HG02763 (cell line): ENCODE measurements at regions not wholly inside any gene's neighbourhood (a gene's known extent, or its start where the extent isn't known, plus 50 kb on each side); places are given as distances from the start of the nearest gene placed in this dataset.

Source experiments
- ATAC-seq: cut with Tn5 transposase; IDR thresholded peaks from one replicate; pipeline ENCODE4 v1.9.1; 2021; ENCODE audit warnings: mild to moderate bottlenecking, moderate library complexity; ENCODE audit not compliant: unreplicated experiment

DNA sequence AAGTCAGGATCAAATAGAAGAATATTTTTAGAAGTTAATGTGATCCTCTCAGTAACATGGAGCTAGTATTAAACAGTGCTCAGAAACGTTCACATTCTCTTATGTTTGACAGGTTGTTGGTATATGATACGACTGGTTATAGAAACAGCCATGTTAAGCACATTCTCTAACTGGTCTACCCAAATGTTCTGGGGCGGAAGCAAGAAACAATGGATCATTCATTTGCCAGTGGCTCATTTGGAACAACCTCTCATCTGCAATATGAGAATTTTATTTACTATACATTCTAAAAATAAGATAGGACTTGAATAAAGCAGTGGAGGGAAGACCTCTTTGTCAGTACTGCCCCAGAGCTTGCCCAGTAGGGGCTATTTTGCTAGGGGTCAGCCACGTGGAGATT, 167.1 kb upstream of the FAM98A start:
- ATAC-seq: no peak

GRCh38 chr2:33765122-33765521, 166.0 kb upstream of the FAM98A start:
- ATAC-seq: no peak

- no peak for ATAC-seq
Observed at GRCh38 chr2:33764551-33764950, 165.5 kb upstream of the FAM98A start.

DNA sequence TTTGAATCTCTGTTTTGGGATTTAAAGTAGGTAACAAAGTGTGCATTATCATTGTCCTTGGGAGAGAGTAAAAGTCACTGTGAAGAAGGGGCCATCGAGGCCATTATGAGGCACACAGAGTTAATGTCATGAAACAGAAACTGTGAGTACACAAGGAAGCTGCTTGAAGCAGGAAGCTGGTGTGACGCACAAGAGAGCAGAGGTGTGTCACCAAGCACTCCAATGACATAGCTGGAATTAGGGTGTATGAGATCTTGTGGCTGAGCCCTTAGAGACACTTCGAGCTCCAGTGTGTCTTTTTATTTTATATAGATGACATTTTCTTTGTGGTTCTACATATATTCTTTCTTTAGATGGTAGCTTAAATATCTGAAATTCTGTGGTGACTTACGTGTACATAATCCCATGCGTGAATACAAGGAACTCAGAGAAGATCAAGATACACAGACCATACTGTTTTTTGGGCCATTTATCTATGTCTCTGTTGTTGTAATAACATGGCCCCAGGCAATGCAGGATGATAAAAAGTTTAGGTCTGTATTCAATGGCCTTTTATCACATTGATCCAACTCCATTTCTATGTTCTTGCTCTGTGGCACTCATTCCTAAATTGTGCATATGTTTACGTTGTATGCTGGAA, 164.7 kb upstream of the FAM98A start:
- no peak for ATAC-seq

DNA sequence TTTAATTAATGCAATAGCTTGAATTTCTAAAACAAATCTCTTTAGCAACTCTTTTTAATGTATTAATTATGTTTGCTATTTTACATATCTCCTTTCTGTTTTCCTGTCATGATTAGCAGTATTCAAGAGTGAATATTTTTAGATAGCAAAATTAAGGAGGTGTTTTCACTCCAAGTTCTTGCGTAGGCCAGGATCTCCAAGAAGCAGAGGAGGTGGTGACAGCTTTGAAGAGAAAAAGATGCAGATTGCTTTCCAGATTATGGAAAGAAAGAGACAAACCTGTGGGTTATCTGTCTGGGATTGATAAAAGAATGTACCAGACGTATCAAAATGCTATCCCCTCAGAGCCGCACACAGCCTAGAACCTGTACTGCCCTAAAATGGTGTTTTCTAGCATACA, 163.5 kb upstream of the FAM98A start:
- ATAC-seq: no peak

- ATAC-seq: no peak
Observed at GRCh38 chr2:33746208-33746800, 147.2 kb upstream of the FAM98A start.

DNA sequence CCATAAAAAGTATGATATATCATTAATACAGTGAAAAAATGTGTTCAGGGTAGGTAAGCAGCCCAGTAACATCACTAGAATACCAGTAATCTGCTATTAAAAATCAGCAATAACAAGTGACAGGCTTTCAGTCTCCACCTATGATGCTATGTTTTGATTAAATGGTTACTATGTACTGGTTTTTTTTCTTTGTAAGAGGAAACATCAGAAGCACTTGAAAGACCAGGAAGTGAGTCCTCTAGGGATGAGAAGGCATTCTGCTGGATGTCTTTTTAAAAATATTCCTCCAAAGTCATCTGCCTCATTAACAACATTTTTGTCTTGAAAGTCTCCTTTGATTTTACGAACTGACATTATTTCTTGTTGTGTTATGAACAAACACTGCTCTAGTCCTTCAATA, 136.0 kb upstream of the FAM98A start:
- no peak for ATAC-seq

DNA sequence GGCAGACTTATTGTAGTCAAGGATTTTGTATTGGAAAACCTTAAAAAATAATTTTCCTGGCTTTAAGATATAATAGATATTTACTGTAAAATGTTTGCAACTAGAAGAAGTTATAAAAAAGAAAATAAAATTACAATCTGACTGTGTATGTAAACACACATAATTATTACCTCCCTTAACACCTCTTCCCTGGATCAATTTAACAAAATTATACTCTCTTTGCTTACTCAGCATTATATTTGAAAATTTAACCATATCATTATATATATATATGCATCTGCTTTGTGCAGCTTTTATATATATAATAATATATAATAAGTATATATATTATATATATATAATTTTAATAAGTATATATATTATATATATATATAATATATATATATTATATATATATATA, 131.7 kb upstream of the FAM98A start:
- ATAC-seq: no peak

GRCh38 chr2:33730193-33730592, 131.1 kb upstream of the FAM98A start:
- no peak for ATAC-seq

DNA sequence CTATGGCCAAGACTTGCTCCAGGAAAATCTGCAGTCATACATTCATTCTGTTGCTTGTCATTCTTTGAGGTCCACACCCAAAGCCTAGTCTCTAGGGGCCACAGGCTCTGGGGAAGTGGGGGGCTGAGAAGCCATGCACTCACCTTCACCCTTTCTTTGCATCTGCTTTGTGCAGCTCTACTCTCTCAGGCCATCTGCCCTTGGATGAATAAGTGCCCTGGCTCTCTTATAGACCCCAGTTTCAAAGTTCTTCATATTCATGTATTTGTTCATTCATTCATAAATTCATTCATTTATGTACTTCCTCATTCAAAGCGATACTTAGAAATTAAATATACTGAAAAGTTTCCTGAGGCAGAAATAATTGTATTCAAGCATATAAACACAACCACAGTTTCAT, 130.3 kb upstream of the FAM98A start:
- ATAC-seq: no peak

DNA sequence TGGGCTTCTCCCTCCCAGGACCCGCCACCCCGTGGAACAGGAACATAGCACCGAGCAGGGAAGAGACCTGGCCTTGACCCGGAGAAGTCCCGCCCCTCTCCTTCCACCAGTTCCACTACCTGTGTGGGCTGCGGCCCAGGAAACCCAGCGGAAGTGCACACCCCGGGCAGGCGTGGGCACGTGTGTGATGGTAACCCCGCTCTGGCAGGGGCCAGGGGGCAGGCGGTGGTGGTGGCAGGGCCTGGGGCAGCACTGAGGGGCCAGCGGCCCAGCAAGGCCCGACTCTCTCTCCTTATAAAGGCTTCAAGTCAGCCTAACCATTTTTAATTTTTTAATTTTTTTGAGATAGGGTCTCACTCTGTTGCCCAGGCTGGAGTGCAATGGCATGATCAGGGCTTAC, 129.0 kb upstream of the FAM98A start:
- ATAC-seq: no peak

DNA sequence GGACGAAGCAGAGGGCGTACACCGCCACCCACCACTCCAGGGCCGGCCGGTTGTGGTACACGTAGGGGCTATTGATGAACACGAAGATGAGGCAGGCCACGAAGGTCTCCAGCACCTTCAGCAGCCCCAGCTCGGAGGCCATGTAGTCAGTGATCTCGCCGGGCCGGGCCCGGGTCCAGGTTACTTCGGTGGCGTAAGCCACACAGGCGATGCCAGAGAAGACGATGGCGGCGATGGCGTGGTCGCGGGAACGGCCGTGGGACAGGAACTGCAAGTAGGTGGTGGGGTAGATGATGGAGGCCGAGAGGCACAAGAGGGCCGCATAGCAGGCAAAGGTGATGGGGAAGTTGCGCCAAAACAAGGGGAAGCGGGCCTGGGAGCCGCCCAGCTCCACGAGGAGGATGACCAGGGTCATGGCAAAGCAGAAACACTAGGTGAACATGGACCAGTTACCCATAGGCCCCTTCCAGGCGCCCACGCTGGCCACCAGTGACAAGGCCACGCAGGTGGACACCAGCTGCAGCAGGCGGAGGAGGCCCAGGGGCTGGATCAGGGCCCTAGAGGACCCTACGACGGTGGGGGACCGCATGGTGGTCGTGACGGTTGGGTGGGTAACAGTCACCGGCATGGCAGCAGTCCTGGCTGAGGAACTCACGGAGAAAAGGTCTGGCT, 128.4 kb upstream of the FAM98A start:
- ATAC-seq: no peak

DNA sequence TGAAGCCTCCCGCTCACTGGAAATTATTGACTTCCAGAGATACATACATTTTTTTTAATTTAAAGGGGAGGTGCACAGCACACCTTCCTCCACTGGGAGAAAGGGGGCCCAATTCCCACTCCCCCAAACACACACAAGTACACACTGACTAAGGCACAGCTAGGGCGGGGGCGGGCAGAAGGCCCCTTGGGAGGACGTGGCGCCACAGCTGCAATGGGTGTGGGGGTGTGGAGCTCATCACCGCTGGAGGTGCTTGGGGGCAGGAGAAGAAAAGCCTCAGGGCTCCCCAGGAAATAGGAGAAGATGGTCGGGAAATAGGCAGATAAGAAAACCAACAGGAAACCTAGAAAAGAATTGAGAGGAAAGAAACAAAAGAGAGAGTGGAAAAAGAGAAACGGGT, 127.3 kb upstream of the FAM98A start:
- no peak for ATAC-seq

- ATAC-seq: no peak
Observed at GRCh38 chr2:33723329-33723728, 124.2 kb upstream of the FAM98A start.

- no peak for ATAC-seq
Observed at GRCh38 chr2:33719067-33719466, 120.0 kb upstream of the FAM98A start.

DNA sequence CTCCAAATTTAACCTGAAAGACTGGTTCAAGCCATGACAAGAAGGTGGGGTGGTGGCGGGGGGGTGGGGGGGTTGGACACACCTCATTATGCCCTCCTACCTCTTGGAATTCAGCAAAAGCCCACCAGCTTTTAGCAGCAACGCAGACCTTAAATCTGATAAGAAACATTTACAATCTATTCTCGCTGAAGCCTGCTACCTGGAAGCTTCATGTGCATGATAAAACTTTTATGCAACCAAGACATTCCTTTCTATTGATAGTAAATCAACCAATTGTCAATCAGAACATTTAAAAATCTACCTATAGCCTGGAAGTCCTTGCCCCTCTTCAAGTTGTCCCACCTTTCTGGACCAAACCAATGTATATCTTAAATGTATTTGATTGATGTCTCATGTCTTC, 113.6 kb upstream of the FAM98A start:
- no peak for ATAC-seq

GRCh38 chr2:33709951-33710350, 110.9 kb upstream of the FAM98A start:
- no peak for ATAC-seq

DNA sequence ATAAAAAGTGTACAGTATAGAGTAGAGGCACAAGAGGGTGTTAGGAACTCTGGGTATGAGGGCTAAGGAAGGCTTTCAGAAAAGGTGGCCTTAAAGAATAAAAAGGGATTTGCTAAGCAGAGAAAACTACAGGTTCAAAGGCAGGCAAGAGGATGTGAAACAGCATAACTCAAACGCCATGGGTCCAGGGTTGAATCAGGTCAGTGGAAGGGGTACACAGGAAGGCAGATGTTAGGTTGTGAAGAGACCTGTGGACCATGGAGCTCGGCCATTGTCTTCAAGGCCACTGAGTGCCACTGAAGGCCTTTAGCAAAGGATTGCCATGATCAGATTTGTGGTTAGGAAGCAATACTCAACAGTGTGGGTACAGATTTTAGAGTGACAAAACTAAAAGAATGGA, 108.2 kb upstream of the FAM98A start:
- no peak for ATAC-seq

- no peak for ATAC-seq
Observed at GRCh38 chr2:33706410-33706809, 107.3 kb upstream of the FAM98A start.

- no peak for ATAC-seq
Observed at GRCh38 chr2:33704406-33704855, 105.3 kb upstream of the FAM98A start.

- ATAC-seq: no peak
Observed at GRCh38 chr2:33696234-33696633, 97.1 kb upstream of the FAM98A start.

DNA sequence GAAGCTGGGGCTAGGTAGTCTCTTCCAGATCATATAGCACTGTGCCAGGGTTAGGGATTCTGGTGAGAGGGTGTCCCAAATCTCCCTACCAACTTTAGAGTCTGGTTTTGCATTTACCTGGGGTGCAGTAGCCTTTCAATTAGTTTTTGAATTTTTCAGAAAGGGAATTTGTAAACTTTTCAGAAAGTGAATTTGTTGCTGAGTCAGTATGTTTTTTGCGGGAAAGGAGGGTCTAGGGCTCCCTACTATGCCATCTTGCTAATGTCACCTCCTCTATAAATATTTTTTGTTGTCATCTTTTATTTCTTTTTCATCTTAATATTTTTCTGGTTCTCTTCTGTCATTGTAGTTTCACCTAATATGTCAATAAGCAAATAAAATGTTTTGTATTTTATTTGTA, 95.8 kb upstream of the FAM98A start:
- no peak for ATAC-seq
